Middle frontal gyrus (tissue), 1 donor: ENCODE measurements at regions not wholly inside any gene's neighbourhood (a gene's known extent, or its start where the extent isn't known, plus 50 kb on each side); places are given as distances from the start of the nearest gene placed in this dataset.

Experiments used
- DNase-seq: peaks from one replicate; pipeline ENCODE4 v3.0.0-alpha.2; 2015; ENCODE audit warnings: low spot score; ENCODE audit errors: extremely low spot score

GRCh38 chr22:48894064-48894671, 933.5 kb downstream of the BRD1 start:
- no peak for DNase-seq

- no peak for DNase-seq
Observed at GRCh38 chr22:48893288-48894063, 934.2 kb downstream of the BRD1 start.

- DNase-seq, result no peak
Observed at GRCh38 chr22:48892578-48893287, 934.9 kb downstream of the BRD1 start.

- DNase-seq, result no peak
Observed at GRCh38 chr22:48891688-48892577, 935.7 kb downstream of the BRD1 start.

GRCh38 chr22:48890693-48891554, 936.7 kb downstream of the BRD1 start:
- no peak for DNase-seq

- no peak for DNase-seq
Observed at GRCh38 chr22:48889887-48890692, 937.6 kb downstream of the BRD1 start.

GRCh38 chr22:48889209-48889830, 938.4 kb downstream of the BRD1 start:
- no peak for DNase-seq

GRCh38 chr22:48888466-48889208, 939.0 kb downstream of the BRD1 start:
- DNase-seq, result no peak

- DNase-seq, result no peak
Observed at GRCh38 chr22:48887394-48888332, 940.0 kb downstream of the BRD1 start.

- no peak for DNase-seq
Observed at GRCh38 chr22:48886604-48887393, 940.9 kb downstream of the BRD1 start.

GRCh38 chr22:48885919-48886305, 941.8 kb downstream of the BRD1 start:
- DNase-seq, result no peak

GRCh38 chr22:48885271-48885918, 942.3 kb downstream of the BRD1 start:
- no peak for DNase-seq

- no peak for DNase-seq
Observed at GRCh38 chr22:48884786-48885185, 942.9 kb downstream of the BRD1 start.

GRCh38 chr22:48884324-48884723, 943.3 kb downstream of the BRD1 start:
- DNase-seq, result no peak

- DNase-seq, result no peak
Observed at GRCh38 chr22:48883211-48883960, 944.3 kb downstream of the BRD1 start.
